ENCODE measurements at regions not wholly inside any gene's neighbourhood (a gene's known extent, or its start where the extent isn't known, plus 50 kb on each side); places are given as distances from the start of the nearest gene placed in this dataset.

GRCh38 chr5:54833590-54833989 is 151.8 kb downstream of the ESM1 start:
- TF ChIP-seq CTCF (IDR thresholded peaks at IDR 0.05): no peak
- TF ChIP-seq POLR2A (IDR thresholded peaks at IDR 0.05): no peak
